Erythroblast (primary cell): ENCODE measurements at regions not wholly inside any gene's neighbourhood (a gene's known extent, or its start where the extent isn't known, plus 50 kb on each side); places are given as distances from the start of the nearest gene placed in this dataset.

ENCODE experiments used
- GATA1 ChIP-seq: IDR thresholded peaks from 2 replicates; pipeline ENCODE4 v1.6.1; 2011; ENCODE audit warnings: low read depth, mild to moderate bottlenecking, control low read depth, low read length, moderate library complexity
- POLR2A ChIP-seq: IDR thresholded peaks from 2 replicates; pipeline ENCODE4 v1.6.1; 2011; ENCODE audit warnings: mild to moderate bottlenecking, low read length

- TF ChIP-seq POLR2A (no peak), GATA1 (no peak)
These were observed 432.9 kb downstream of the SPATA31D1 start for GRCh38 chr9:82421498-82421897.
